ENCODE measurements at regions not wholly inside any gene's neighbourhood (a gene's known extent, or its start where the extent isn't known, plus 50 kb on each side); places are given as distances from the start of the nearest gene placed in this dataset.

GRCh38 chr18:8904316-8904715, 198.2 kb upstream of the NDUFV2 start:
- H3K4me3 ChIP-seq: no peak overlapping the region
- no peaks in the 10 kb centered on the region for H3K4me1 ChIP-seq
- TF ChIP-seq POLR2A (IDR thresholded peaks at IDR 0.05) (no peak), CTCF (IDR thresholded peaks at IDR 0.05) (no peak)
- intact Hi-C loops (cut with DNase I): no loop called here
- H3K9me3 ChIP-seq: no peaks in the 10 kb centered on the region
- no peak overlapping the region for H3K27ac ChIP-seq
- H3K36me3 ChIP-seq: no peaks in the 10 kb centered on the region
- H3K27me3 ChIP-seq: no peaks in the 10 kb centered on the region
- ATAC-seq: no peak
- no peak for DNase-seq

DNA sequence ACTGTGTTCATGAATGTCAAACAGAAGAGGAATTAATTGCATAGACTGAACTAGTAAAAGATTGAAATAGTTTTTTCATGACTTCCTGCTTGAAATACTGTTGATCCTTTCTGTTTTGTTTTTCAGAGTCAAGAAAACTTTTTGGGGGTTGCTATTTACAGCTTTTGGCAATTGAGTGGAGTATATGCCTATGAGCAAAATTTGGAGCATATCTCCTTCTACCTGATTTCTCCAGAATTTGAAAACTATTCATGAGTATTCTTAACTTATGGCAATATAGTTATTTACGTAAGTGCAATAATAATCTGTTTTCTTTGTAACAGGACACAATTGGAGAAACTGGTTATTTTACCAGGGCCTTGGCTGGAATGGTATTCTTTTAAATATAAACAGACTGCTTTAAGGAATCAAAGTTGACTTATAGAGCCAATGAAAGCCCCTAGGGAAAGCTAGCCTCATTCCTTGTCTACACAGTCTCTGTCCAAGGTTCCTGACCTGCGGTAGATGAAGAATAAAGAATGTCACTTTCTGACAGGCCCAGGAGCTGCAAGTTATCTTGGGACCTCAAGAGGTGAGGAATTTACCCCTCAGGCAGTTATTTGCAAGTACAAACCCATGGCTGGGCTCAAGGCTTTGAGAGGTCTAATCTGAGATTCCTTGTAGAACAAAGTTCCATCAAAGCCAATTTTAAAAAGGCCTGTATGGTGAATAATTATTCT, 193.5 kb upstream of the NDUFV2 start:
- H3K27me3 ChIP-seq: no peaks in the 10 kb centered on the region
- DNase-seq: no peak
- no peaks in the 10 kb centered on the region for H3K36me3 ChIP-seq
- no peaks in the 10 kb centered on the region for H3K9me3 ChIP-seq
- ATAC-seq: no peak
- WGBS (ENCODE audit: insufficient coverage, low coverage, low lambda C conversion rate, missing lambda C conversion rate): 79% methylated on average over 2 of the region's 2 CpGs
- H3K27ac ChIP-seq: no peak overlapping the region
- TF ChIP-seq CTCF (IDR thresholded peaks at IDR 0.05) (no peak), POLR2A (IDR thresholded peaks at IDR 0.05) (no peak)
- no peaks in the 10 kb centered on the region for H3K4me1 ChIP-seq
- intact Hi-C loops (cut with DNase I): no loop called here
- H3K4me3 ChIP-seq: no peak overlapping the region

- Histone ChIP-seq H3K36me3 (no peaks in the 10 kb centered on the region), H3K4me1 (no peaks in the 10 kb centered on the region), H3K9me3 (no peaks in the 10 kb centered on the region), H3K27ac (no peak overlapping the region), H3K27me3 (no peaks in the 10 kb centered on the region), H3K4me3 (no peak overlapping the region)
- DNase-seq (no peak), ATAC-seq (no peak)
- WGBS (ENCODE audit: insufficient coverage, low coverage, low lambda C conversion rate, missing lambda C conversion rate): 65% methylated on average over 4 of the region's 4 CpGs
- intact Hi-C loops (cut with DNase I): no loop called here
- TF ChIP-seq CTCF (IDR thresholded peaks at IDR 0.05) (no peak), POLR2A (IDR thresholded peaks at IDR 0.05) (no peak)
Measured at GRCh38 chr18:8910186-8910822, 192.2 kb upstream of the NDUFV2 start.

DNA sequence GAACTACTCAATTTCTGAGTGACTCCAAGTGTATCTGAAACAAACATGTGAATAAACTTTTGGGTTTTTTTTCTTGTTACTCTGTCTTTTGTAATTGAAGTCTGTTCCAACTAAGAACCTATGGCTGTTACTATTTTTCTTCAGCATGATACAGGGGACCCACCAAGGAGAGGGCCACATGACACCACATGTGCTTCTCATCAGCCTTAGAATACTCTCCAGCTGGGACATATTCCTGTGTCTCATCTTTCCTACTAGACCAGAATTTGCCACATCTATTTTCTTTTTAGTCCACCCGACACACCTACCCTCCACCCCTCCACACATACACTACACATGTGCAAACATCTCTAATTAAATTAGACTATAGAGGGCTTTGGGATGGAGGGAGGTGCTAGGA, 191.7 kb upstream of the NDUFV2 start:
- H3K27me3 ChIP-seq: no peaks in the 10 kb centered on the region
- WGBS (ENCODE audit: insufficient coverage, low coverage, low lambda C conversion rate, missing lambda C conversion rate): 91% methylated on average over 1 of the region's 1 CpG
- DNase-seq: no peak
- no peaks in the 10 kb centered on the region for H3K36me3 ChIP-seq
- no peak overlapping the region for H3K4me3 ChIP-seq
- H3K27ac ChIP-seq: no peak overlapping the region
- no peaks in the 10 kb centered on the region for H3K4me1 ChIP-seq
- H3K9me3 ChIP-seq: no peaks in the 10 kb centered on the region
- TF ChIP-seq POLR2A (IDR thresholded peaks at IDR 0.05) (no peak), CTCF (IDR thresholded peaks at IDR 0.05) (no peak)
- intact Hi-C loops (cut with DNase I): no loop called here
- ATAC-seq: no peak
